ENCODE measurements at regions not wholly inside any gene's neighbourhood (a gene's known extent, or its start where the extent isn't known, plus 50 kb on each side); places are given as distances from the start of the nearest gene placed in this dataset.

- H3K4me3 ChIP-seq (ENCODE audit: low read depth, low read length): no peak overlapping the region
- peak; percentile 19 for DNase-seq (ENCODE audit: low read depth)
- no peak for TF ChIP-seq CTCF (conservative IDR thresholded peaks at IDR 0.05; ENCODE audit: low read depth, low read length)
These were observed 414.2 kb upstream of the SPTLC3 start for GRCh38 chr20:12594410-12595088.

GRCh38 chr20:12595841-12596240 lies 412.9 kb upstream of the SPTLC3 start:
- TF ChIP-seq CTCF (conservative IDR thresholded peaks at IDR 0.05; ENCODE audit: low read depth, low read length): no peak
- DNase-seq (ENCODE audit: low read depth): no peak
- H3K4me3 ChIP-seq (ENCODE audit: low read depth, low read length): no peak overlapping the region

GRCh38 chr20:12596863-12597262 lies 411.9 kb upstream of the SPTLC3 start:
- no peak for TF ChIP-seq CTCF (conservative IDR thresholded peaks at IDR 0.05; ENCODE audit: low read depth, low read length)

GRCh38 chr20:12597551-12597950 lies 411.2 kb upstream of the SPTLC3 start:
- H3K4me3 ChIP-seq (ENCODE audit: low read depth, low read length): no peak overlapping the region
- no peak for TF ChIP-seq CTCF (conservative IDR thresholded peaks at IDR 0.05; ENCODE audit: low read depth, low read length)
- no peak for DNase-seq (ENCODE audit: low read depth)

More at GRCh38 chr20:12596863-12597262, 411.9 kb upstream of the SPTLC3 start:
- H3K4me3 ChIP-seq (ENCODE audit: low read depth, low read length): no peak overlapping the region
- no peak for DNase-seq (ENCODE audit: low read depth)

- no peak for TF ChIP-seq CTCF (conservative IDR thresholded peaks at IDR 0.05; ENCODE audit: low read depth, low read length)
- H3K4me3 ChIP-seq (ENCODE audit: low read depth, low read length): no peak overlapping the region
- no peak for DNase-seq (ENCODE audit: low read depth)
These were observed 409.9 kb upstream of the SPTLC3 start for GRCh38 chr20:12598894-12599293.

GRCh38 chr20:12599494-12599893 lies 409.3 kb upstream of the SPTLC3 start:
- no peak for TF ChIP-seq CTCF (conservative IDR thresholded peaks at IDR 0.05; ENCODE audit: low read depth, low read length)
- no peak for DNase-seq (ENCODE audit: low read depth)
- H3K4me3 ChIP-seq (ENCODE audit: low read depth, low read length): no peak overlapping the region

- no peak for TF ChIP-seq CTCF (conservative IDR thresholded peaks at IDR 0.05; ENCODE audit: low read depth, low read length)
- no peak for DNase-seq (ENCODE audit: low read depth)
- H3K4me3 ChIP-seq (ENCODE audit: low read depth, low read length): no peak overlapping the region
These were observed 403.0 kb upstream of the SPTLC3 start for GRCh38 chr20:12605751-12606150.

Measured in choroid plexus epithelial cell (primary cell).